Fibroblast of lung (primary cell): ENCODE measurements at regions not wholly inside any gene's neighbourhood (a gene's known extent, or its start where the extent isn't known, plus 50 kb on each side); places are given as distances from the start of the nearest gene placed in this dataset.

Experiments used
- DNase-seq, 2 donors: peaks; one replicate each; pipeline versions ENCODE4 v3.0.0 to v3.0.0-alpha.2; 2010; ENCODE audit warnings: low read depth in 2 of 2
- H2AFZ ChIP-seq: 2 replicates; pipeline ENCODE4 v1.5.1; 2012; ENCODE audit warnings: low read length, control low read depth, inconsistent platforms
- H3K27ac ChIP-seq: 2 replicates; pipeline ENCODE4 v1.5.1; 2011; ENCODE audit warnings: low read length, control low read depth; ENCODE audit not compliant: insufficient read depth
- H3K27me3 ChIP-seq: 2 replicates; pipeline ENCODE4 v1.5.1; 2011; ENCODE audit warnings: mild to moderate bottlenecking, low read length; ENCODE audit not compliant: control insufficient read depth, insufficient read depth
- H3K36me3 ChIP-seq: 2 replicates; pipeline ENCODE4 v1.5.1; 2011; ENCODE audit warnings: low read length; ENCODE audit not compliant: control insufficient read depth, insufficient read depth
- H3K4me1 ChIP-seq: 2 replicates; pipeline ENCODE4 v1.5.1; 2011; ENCODE audit warnings: low read length; ENCODE audit not compliant: control insufficient read depth, insufficient read depth; ENCODE audit errors: extremely low read depth
- H3K4me2 ChIP-seq: 2 replicates; pipeline ENCODE4 v1.5.1; 2011; ENCODE audit warnings: low read length, control low read depth; ENCODE audit not compliant: insufficient read depth; ENCODE audit errors: extremely low read depth
- H3K4me3 ChIP-seq, 4 experiments: fragments of 200-600 bp in 1 of 4; sonication (generic) in 1 of 4; replicated peaks in 1 of 4; 2 replicates each; pipeline ENCODE4 v1.5.1; 2011 to 2016; ENCODE audit warnings: low read length in 4 of 4, low read depth in 3 of 4, mild to moderate bottlenecking in 3 of 4, control low read depth in 2 of 4, inconsistent platforms in 1 of 4, mixed read lengths in 1 of 4; ENCODE audit not compliant: insufficient read depth in 1 of 4; ENCODE audit errors: control extremely low read depth in 1 of 4
- H3K79me2 ChIP-seq: 2 replicates; pipeline ENCODE4 v1.5.1; 2012; ENCODE audit warnings: mild to moderate bottlenecking, low read length, inconsistent platforms; ENCODE audit not compliant: control insufficient read depth, insufficient read depth
- H3K9ac ChIP-seq: 2 replicates; pipeline ENCODE4 v1.5.1; 2011; ENCODE audit warnings: mild to moderate bottlenecking, low read length, control low read depth; ENCODE audit not compliant: insufficient read depth
- H3K9me3 ChIP-seq: 2 replicates; pipeline ENCODE4 v1.5.1; 2012; ENCODE audit warnings: low read depth, low read length; ENCODE audit not compliant: control insufficient read depth, insufficient read depth
- H4K20me1 ChIP-seq: 2 replicates; pipeline ENCODE4 v1.5.1; 2011; ENCODE audit warnings: low read length; ENCODE audit not compliant: control insufficient read depth, insufficient read depth; ENCODE audit errors: extremely low read depth
- CTCF ChIP-seq, 2 donors: IDR thresholded peaks in 1 of 2; conservative IDR thresholded peaks in 1 of 2; 1 replicate in 1 of 2; 2 replicates in 1 of 2; pipeline ENCODE4 v1.5.1; 2011 to 2012; ENCODE audit warnings: low read length in 2 of 2, control low read depth in 1 of 2, inconsistent platforms in 1 of 2, low read depth in 1 of 2, mild to moderate bottlenecking in 1 of 2
- EZH2 ChIP-seq: IDR thresholded peaks from 2 replicates; pipeline ENCODE4 v1.5.1; 2012; ENCODE audit warnings: low read length, control low read depth, mild to moderate bottlenecking; ENCODE audit errors: missing control alignments

GRCh38 chr5:74464512-74465209 lies 175.9 kb downstream of the ENC1 start:
- Histone ChIP-seq H3K36me3 (no peaks in the 10 kb centered on the region), H3K4me2 (no peak overlapping the region), H3K9ac (no peak overlapping the region), H4K20me1 (no peaks in the 10 kb centered on the region), H3K9me3 (no peaks in the 10 kb centered on the region), H2AFZ (no peak overlapping the region), H3K27ac (no peak overlapping the region), H3K79me2 (no peaks in the 10 kb centered on the region), H3K4me3 (no peak overlapping the region), H3K27me3 (peaks cover 4% of the 10 kb centered on the region), H3K4me1 (no peaks in the 10 kb centered on the region)
- TF ChIP-seq CTCF (conservative IDR thresholded peaks at IDR 0.05 in 1 of 2, IDR thresholded peaks at IDR 0.05 in 1 of 2; ENCODE audit: low read depth in 1 of 2, low read length in 2 of 2) = peak in 1 of 2 donors; percentile 1
- TF ChIP-seq EZH2 = no peak
- DNase-seq = peak; percentile 35 to 47

GRCh38 chr5:74462356-74462755 lies 178.2 kb downstream of the ENC1 start:
- no peak overlapping the region for H2AFZ ChIP-seq
- no peak overlapping the region for H3K4me3 ChIP-seq
- no peak overlapping the region for H3K9ac ChIP-seq
- no peak for DNase-seq
- no peaks in the 10 kb centered on the region for H3K36me3 ChIP-seq
- H3K27ac ChIP-seq = no peak overlapping the region
- TF ChIP-seq EZH2 (no peak), CTCF (conservative IDR thresholded peaks at IDR 0.05 in 1 of 2, IDR thresholded peaks at IDR 0.05 in 1 of 2; ENCODE audit: low read depth in 1 of 2, low read length in 2 of 2) (no peak)
- H3K27me3 ChIP-seq = peaks cover 5% of the 10 kb centered on the region
- no peaks in the 10 kb centered on the region for H3K4me1 ChIP-seq
- no peaks in the 10 kb centered on the region for H4K20me1 ChIP-seq
- no peaks in the 10 kb centered on the region for H3K79me2 ChIP-seq
- no peak overlapping the region for H3K4me2 ChIP-seq
- no peaks in the 10 kb centered on the region for H3K9me3 ChIP-seq

DNA sequence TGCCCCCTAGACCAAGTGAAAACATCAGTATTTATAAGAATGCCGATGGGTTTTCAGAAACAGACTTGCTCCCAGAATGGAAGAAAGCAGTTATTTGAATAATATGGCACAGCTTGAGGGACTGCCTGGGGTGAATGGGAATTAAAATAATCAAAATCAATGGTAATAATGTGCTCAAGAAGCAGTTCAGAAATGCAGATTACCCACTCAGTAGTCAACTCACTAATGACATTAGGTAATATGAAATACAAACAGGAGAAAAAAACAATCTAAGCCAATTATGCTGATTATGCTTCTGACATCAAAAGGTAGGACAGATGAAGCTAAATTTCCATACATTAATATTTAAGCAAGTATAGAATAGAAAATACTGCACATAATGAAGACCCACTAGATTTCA lies 179.3 kb downstream of the ENC1 start:
- DNase-seq = no peak

More for the DNA sequence above, 179.3 kb downstream of the ENC1 start:
- H3K79me2 ChIP-seq = no peaks in the 10 kb centered on the region
- H3K9me3 ChIP-seq = no peaks in the 10 kb centered on the region
- no peak overlapping the region for H3K4me2 ChIP-seq
- H4K20me1 ChIP-seq = no peaks in the 10 kb centered on the region
- no peak overlapping the region for H3K4me3 ChIP-seq
- H3K27me3 ChIP-seq = peaks cover 5% of the 10 kb centered on the region
- no peak for TF ChIP-seq EZH2
- no peak for TF ChIP-seq CTCF (conservative IDR thresholded peaks at IDR 0.05 in 1 of 2, IDR thresholded peaks at IDR 0.05 in 1 of 2; ENCODE audit: low read depth in 1 of 2, low read length in 2 of 2)
- H3K4me1 ChIP-seq = no peaks in the 10 kb centered on the region
- no peak overlapping the region for H3K9ac ChIP-seq
- no peaks in the 10 kb centered on the region for H3K36me3 ChIP-seq
- H2AFZ ChIP-seq = no peak overlapping the region
- H3K27ac ChIP-seq = no peak overlapping the region
